Heart right ventricle (tissue), 16 donors: ENCODE measurements at regions not wholly inside any gene's neighbourhood (a gene's known extent, or its start where the extent isn't known, plus 50 kb on each side); places are given as distances from the start of the nearest gene placed in this dataset.

Experiments
- ATAC-seq, 8 donors: fragments of 200-7000 bp; cut with Tn5 transposase; one replicate each; pipeline ENCODE4 v1.9.1; 2020; ENCODE audit warnings: mild to moderate bottlenecking in 8 of 8, moderate library complexity in 8 of 8, moderate number of reproducible peaks in 1 of 8
- DNase-seq, 2 donors: peaks; one replicate each; pipeline ENCODE4 v3.0.0-alpha.2; 2020
- H3K27ac ChIP-seq, 10 donors: fragments of 200-600 bp; sonication (generic) in 2 of 10; one replicate each; pipeline versions ENCODE4 v1.5.0 to v1.8.0; 2020 to 2022; ENCODE audit warnings: mild to moderate bottlenecking in 3 of 10
- H3K27me3 ChIP-seq, 7 donors: fragments of 200-600 bp; one replicate each; pipeline ENCODE4 v1.8.0; 2021 to 2022; ENCODE audit warnings: mild to moderate bottlenecking in 2 of 7
- H3K36me3 ChIP-seq, 9 donors: fragments of 200-600 bp; sonication (generic) in 1 of 9; one replicate each; pipeline versions ENCODE4 v1.5.0 to v1.8.0; 2020 to 2022; ENCODE audit warnings: mild to moderate bottlenecking in 2 of 9
- H3K4me1 ChIP-seq, 9 donors: fragments of 200-600 bp; sonication (generic) in 1 of 9; one replicate each; pipeline versions ENCODE4 v1.5.0 to v1.8.0; 2020 to 2022; ENCODE audit warnings: mild to moderate bottlenecking in 4 of 9
- H3K4me3 ChIP-seq, 10 donors: fragments of 200-600 bp; sonication (generic) in 2 of 10; one replicate each; pipeline versions ENCODE4 v1.5.0 to v1.8.0; 2020 to 2022; ENCODE audit warnings: mild to moderate bottlenecking in 7 of 10, moderate library complexity in 2 of 10
- H3K9me3 ChIP-seq, 11 donors: fragments of 200-600 bp in 10 of 11; sonication (generic) in 2 of 11; one replicate each; pipeline versions ENCODE4 v1.5.0 to v1.8.0; 2013 to 2022; ENCODE audit warnings: mild to moderate bottlenecking in 2 of 11, control low read depth in 1 of 11, moderate library complexity in 1 of 11
- CTCF ChIP-seq, 9 donors: fragments of 200-600 bp; sonication (generic) in 2 of 9; IDR thresholded peaks; one replicate each; pipeline versions ENCODE4 v1.5.0 to v1.8.0; 2021 to 2022; ENCODE audit warnings: antibody characterized with exemption in 9 of 9, mild to moderate bottlenecking in 5 of 9, moderate library complexity in 1 of 9
- WGBS, 2 donors: extraction: QIAGEN DNeasy Blood & Tissue Kit; methylation state at CpG; one replicate each; pipeline ENCODE4 v1.1.7; 2013; ENCODE audit warnings: inconsistent platforms in 1 of 2; 5-methylcytosine and 5-hydroxymethylcytosine counted together
- intact Hi-C, 10 donors: fragments of 100-400 bp; cut with DNase I; formaldehyde crosslinking; loops; one replicate each; pipeline versions ENCODE4 v1.11.1 to v1.14.2; 2022
- donor health status: Arrhythmogenic right ventricular cardiomyopathy.
- donor health status: ischemic (EF 13 %, LVEDD 7.1; RV severe dilation, severe dysfunction).
- donor health status: healthy with polysubstance abuse.
- donor health status: DM: no; HTN: yes; CAD: no.
- donor health status: DM: no; HTN: no; CAD: no.
- donor health status: ischemic (EF 25% LVEDD 6.9; RV normal size, moderate dysfunction).
- donor health status: ischemic (EF 25% LVEDD 5.7; RV mildly dilated, moderate dysfunction).
- donor health status: healthy.
- donor health status: DM: yes; HTN: yes; CAD: no.
- donor health status: Ischemic cardiomyopathy.
- donor health status: ischemic (EF 35%, LVEDD 5.7; RV mildly dilated, moderate dysfunction).
- donor health status: nonischemic (EF 11% LVEDD 7.7; RV severe dilation, severe dysfunction).
- donor health status: DM: yes; HTN: yes; CAD: no.
- donor health status: PGD.
- donor health status: ischemic (EF 29% LVEDD 5.4; RV normal size, mild dysfunction).
- donor health status: nonischemic (EF 23%, LVEDD 6.1; RV moderate dilation, normal function).

- DNase-seq = no peak
- Histone ChIP-seq H3K27ac (no peak overlapping the region), H3K4me1 (peaks cover 0 to 2% (median 0%) of the 10 kb centered on the region in 9 donors), H3K27me3 (peaks cover 0 to 27% (median 0%) of the 10 kb centered on the region in 7 donors), H3K36me3 (no peaks in the 10 kb centered on the region), H3K9me3 (peaks cover 0 to 9% (median 0%) of the 10 kb centered on the region in 11 donors), H3K4me3 (no peak overlapping the region)
- ATAC-seq = no peak
- no peak for TF ChIP-seq CTCF (IDR thresholded peaks at IDR 0.05)
- 67 to 71% methylated on average over 6 of the region's 6 CpGs for WGBS, 2 donors
- intact Hi-C loops = no loop called here
Observed at GRCh38 chr2:109070290-109070689, 58.7 kb upstream of the SH3RF3 start.

- Histone ChIP-seq H3K9me3 (peaks cover 0 to 9% (median 0%) of the 10 kb centered on the region in 11 donors), H3K36me3 (no peaks in the 10 kb centered on the region), H3K27me3 (peaks cover 0 to 27% (median 0%) of the 10 kb centered on the region in 7 donors), H3K4me1 (peaks cover 0 to 6% (median 0%) of the 10 kb centered on the region in 9 donors), H3K4me3 (no peak overlapping the region), H3K27ac (no peak overlapping the region)
- no peak for DNase-seq
- WGBS, 2 donors = 44 to 65% methylated on average over 9 of the region's 9 CpGs
- no peak for TF ChIP-seq CTCF (IDR thresholded peaks at IDR 0.05)
- no peak for ATAC-seq
- intact Hi-C loops = no loop called here
Observed at GRCh38 chr2:109069331-109070194, 59.4 kb upstream of the SH3RF3 start.

GRCh38 chr2:109068811-109069210 is 60.2 kb upstream of the SH3RF3 start:
- Histone ChIP-seq H3K36me3 (no peaks in the 10 kb centered on the region), H3K9me3 (peaks cover 0 to 9% (median 0%) of the 10 kb centered on the region in 11 donors), H3K27ac (no peak overlapping the region), H3K4me3 (no peak overlapping the region), H3K4me1 (peaks cover 0 to 6% (median 0%) of the 10 kb centered on the region in 9 donors), H3K27me3 (peaks cover 0 to 29% (median 0%) of the 10 kb centered on the region in 7 donors)
- TF ChIP-seq CTCF (IDR thresholded peaks at IDR 0.05) = no peak
- ATAC-seq = no peak
- DNase-seq = no peak
- intact Hi-C loops = no loop called here
- 83 to 85% methylated on average over 2 of the region's 2 CpGs for WGBS, 2 donors

GRCh38 chr2:109067631-109068125 is 61.3 kb upstream of the SH3RF3 start:
- WGBS, 2 donors = 75 to 79% methylated on average over 5 of the region's 5 CpGs
- intact Hi-C loops = no loop called here
- no peak overlapping the region for H3K4me3 ChIP-seq
- DNase-seq (no peak), ATAC-seq (no peak)
- H3K9me3 ChIP-seq = peaks cover 0 to under 1% (median 0%) of the 10 kb centered on the region in 11 donors
- no peak overlapping the region for H3K27ac ChIP-seq
- no peak for TF ChIP-seq CTCF (IDR thresholded peaks at IDR 0.05)
- H3K36me3 ChIP-seq = no peaks in the 10 kb centered on the region
- H3K4me1 ChIP-seq = peaks cover 0 to 6% (median 0%) of the 10 kb centered on the region in 9 donors
- peaks cover 0 to 37% (median 0%) of the 10 kb centered on the region in 7 donors for H3K27me3 ChIP-seq
